Mesothelial cell of epicardium (in vitro differentiated cells): ENCODE measurements at regions not wholly inside any gene's neighbourhood (a gene's known extent, or its start where the extent isn't known, plus 50 kb on each side); places are given as distances from the start of the nearest gene placed in this dataset.

ENCODE experiments used
- DNase-seq, 2 experiments: peaks; one replicate each; pipeline ENCODE4 v3.0.0; 2021; ENCODE audit warnings: low spot score in 2 of 2; ENCODE audit not compliant: unreplicated experiment in 2 of 2
- H3K27ac Mint-ChIP-seq: 2 replicates; pipeline ENCODE4 v1.8.0; 2021; ENCODE audit warnings: mixed read lengths
- H3K27me3 Mint-ChIP-seq: 2 replicates; pipeline ENCODE4 v1.8.0; 2021; ENCODE audit warnings: low read depth, mixed read lengths
- H3K36me3 Mint-ChIP-seq: 2 replicates; pipeline ENCODE4 v1.8.0; 2021; ENCODE audit warnings: mixed read lengths
- H3K4me1 Mint-ChIP-seq: 2 replicates; pipeline ENCODE4 v1.8.0; 2021; ENCODE audit warnings: mixed read lengths
- H3K4me3 Mint-ChIP-seq: 2 replicates; pipeline ENCODE4 v1.8.0; 2021; ENCODE audit warnings: mild to moderate bottlenecking, moderate library complexity, mixed read lengths
- H3K9me3 Mint-ChIP-seq: 2 replicates; pipeline ENCODE4 v1.8.0; 2021; ENCODE audit warnings: mixed read lengths
- CTCF ChIP-seq: fragments of 200-600 bp; sonication (generic); IDR thresholded peaks from one replicate; pipeline ENCODE4 v1.5.0; 2021; ENCODE audit warnings: antibody characterized with exemption; ENCODE audit not compliant: unreplicated experiment

GRCh38 chr1:29380532-29380931, 144.2 kb downstream of the PTPRU start:
- peaks cover 11% of the 10 kb centered on the region for H3K27me3 Mint-ChIP-seq
- no peak for TF ChIP-seq CTCF

GRCh38 chr1:29379443-29380073, 143.2 kb downstream of the PTPRU start:
- Mint-ChIP-seq H3K4me1 (peaks cover 7% of the 10 kb centered on the region), H3K27ac (no peak overlapping the region), H3K4me3 (no peak overlapping the region), H3K9me3 (peaks cover 39% of the 10 kb centered on the region), H3K27me3 (peaks cover 21% of the 10 kb centered on the region), H3K36me3 (peaks cover 3% of the 10 kb centered on the region)
- peak; percentile 21 for TF ChIP-seq CTCF
- DNase-seq, result peak in 1 of 2 experiments; percentile 21

More at GRCh38 chr1:29380532-29380931, 144.2 kb downstream of the PTPRU start:
- Mint-ChIP-seq H3K36me3 (peaks cover 3% of the 10 kb centered on the region), H3K27ac (no peak overlapping the region), H3K9me3 (peaks cover 29% of the 10 kb centered on the region), H3K4me3 (no peak overlapping the region), H3K4me1 (peaks cover 7% of the 10 kb centered on the region)
- DNase-seq, result peak in 1 of 2 experiments; percentile 3
